ENCODE measurements at regions not wholly inside any gene's neighbourhood (a gene's known extent, or its start where the extent isn't known, plus 50 kb on each side); places are given as distances from the start of the nearest gene placed in this dataset.

- TF ChIP-seq CTCF (IDR thresholded peaks at IDR 0.05) (no peak), EZH2 (IDR thresholded peaks at IDR 0.05; ENCODE audit: borderline replicate concordance, insufficient read depth, low read depth, low read length, poor library complexity, severe bottlenecking) (no peak)
Observed at GRCh38 chr6:21999741-22000140, 297.1 kb downstream of the PRL start.

Data from B cell (primary cell).